H1 (cell line): ENCODE measurements at regions not wholly inside any gene's neighbourhood (a gene's known extent, or its start where the extent isn't known, plus 50 kb on each side); places are given as distances from the start of the nearest gene placed in this dataset.

Experiments
- BCL11A ChIP-seq, 2 experiments: IDR thresholded peaks; one replicate each; pipeline ENCODE4 v1.6.1; 2011; ENCODE audit warnings: low read depth in 2 of 2, low read length in 2 of 2, mild to moderate bottlenecking in 2 of 2
- CHD7 ChIP-seq: fragments of 300-600 bp; sonication (generic); IDR thresholded peaks from 2 replicates; pipeline ENCODE4 v1.7.1; 2012; ENCODE audit warnings: low read length, moderate library complexity, mild to moderate bottlenecking, inconsistent platforms; ENCODE audit not compliant: insufficient replicate concordance
- E2F6 ChIP-seq: IDR thresholded peaks from 2 replicates; pipeline ENCODE4 v1.6.1; 2012; ENCODE audit warnings: inconsistent platforms
- FOSL1 ChIP-seq: IDR thresholded peaks from 2 replicates; pipeline ENCODE4 v1.6.1; 2011; ENCODE audit warnings: mild to moderate bottlenecking, low read depth, low read length, moderate library complexity; ENCODE audit not compliant: insufficient read depth
- HDAC6 ChIP-seq: IDR thresholded peaks from one replicate; pipeline ENCODE4 v1.7.1; 2012; ENCODE audit warnings: low read depth, mild to moderate bottlenecking, inconsistent platforms, low read length, moderate library complexity
- RBBP5 ChIP-seq: IDR thresholded peaks from 2 replicates; pipeline ENCODE4 v1.7.1; 2012; ENCODE audit warnings: low read depth, mild to moderate bottlenecking, inconsistent platforms, low read length, moderate library complexity, borderline replicate concordance
- RNF2 ChIP-seq: fragments of 200-900, 300-1000 bp; sonication (generic); IDR thresholded peaks from 2 replicates; pipeline ENCODE4 v1.7.1; 2016; ENCODE audit warnings: borderline replicate concordance, low read depth, mild to moderate bottlenecking, antibody characterized with exemption, low read length; ENCODE audit not compliant: poor library complexity, severe bottlenecking; ENCODE audit errors: missing control alignments
- SP2 ChIP-seq: IDR thresholded peaks from 2 replicates; pipeline ENCODE4 v1.6.1; 2012; ENCODE audit warnings: mild to moderate bottlenecking, low read length, inconsistent platforms
- TCF12 ChIP-seq: IDR thresholded peaks from 2 replicates; pipeline ENCODE4 v1.6.1; 2011; ENCODE audit warnings: low read depth, mild to moderate bottlenecking, low read length

- TF ChIP-seq E2F6, result no peak
- no peak for TF ChIP-seq RNF2
- no peak for TF ChIP-seq CHD7
- TF ChIP-seq SP2, result no peak
- TF ChIP-seq HDAC6, result no peak
- no peak for TF ChIP-seq BCL11A (IDR thresholded peaks at IDR 0.05; ENCODE audit: low read depth in 2 of 2, low read length in 2 of 2)
- no peak for TF ChIP-seq RBBP5
- TF ChIP-seq TCF12, result no peak
- TF ChIP-seq FOSL1, result no peak
Measured at GRCh38 chr10:118473305-118473960, 122.0 kb downstream of the PRLHR start (continued).
